ENCODE measurements at regions not wholly inside any gene's neighbourhood (a gene's known extent, or its start where the extent isn't known, plus 50 kb on each side); places are given as distances from the start of the nearest gene placed in this dataset.

DNA sequence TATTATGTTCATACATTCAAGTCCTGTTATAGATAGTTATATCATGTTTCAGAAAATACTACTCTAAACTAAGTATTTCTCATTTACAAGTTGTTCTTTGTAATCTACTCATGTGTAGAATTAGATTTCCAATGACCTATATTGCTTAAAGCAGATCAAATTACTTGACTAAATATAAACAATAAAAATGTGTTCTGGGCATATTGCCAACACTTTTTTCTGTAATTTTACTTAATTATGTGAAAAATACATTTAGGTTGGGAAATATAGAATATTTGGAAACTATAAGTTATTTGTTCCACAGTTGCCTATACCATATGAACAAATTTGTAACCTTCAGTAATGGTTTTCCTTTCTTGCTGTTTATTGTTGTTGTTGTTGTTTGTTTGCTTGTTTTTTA is 275.2 kb upstream of the PCDH9 start:
- Histone ChIP-seq H3K27ac (no peak overlapping the region), H3K4me3 (no peak overlapping the region), H3K4me1 (no peaks in the 10 kb centered on the region), H3K36me3 (no peaks in the 10 kb centered on the region), H3K27me3 (no peaks in the 10 kb centered on the region), H3K9me3 (no peaks in the 10 kb centered on the region)
- TF ChIP-seq, protein P1, sequence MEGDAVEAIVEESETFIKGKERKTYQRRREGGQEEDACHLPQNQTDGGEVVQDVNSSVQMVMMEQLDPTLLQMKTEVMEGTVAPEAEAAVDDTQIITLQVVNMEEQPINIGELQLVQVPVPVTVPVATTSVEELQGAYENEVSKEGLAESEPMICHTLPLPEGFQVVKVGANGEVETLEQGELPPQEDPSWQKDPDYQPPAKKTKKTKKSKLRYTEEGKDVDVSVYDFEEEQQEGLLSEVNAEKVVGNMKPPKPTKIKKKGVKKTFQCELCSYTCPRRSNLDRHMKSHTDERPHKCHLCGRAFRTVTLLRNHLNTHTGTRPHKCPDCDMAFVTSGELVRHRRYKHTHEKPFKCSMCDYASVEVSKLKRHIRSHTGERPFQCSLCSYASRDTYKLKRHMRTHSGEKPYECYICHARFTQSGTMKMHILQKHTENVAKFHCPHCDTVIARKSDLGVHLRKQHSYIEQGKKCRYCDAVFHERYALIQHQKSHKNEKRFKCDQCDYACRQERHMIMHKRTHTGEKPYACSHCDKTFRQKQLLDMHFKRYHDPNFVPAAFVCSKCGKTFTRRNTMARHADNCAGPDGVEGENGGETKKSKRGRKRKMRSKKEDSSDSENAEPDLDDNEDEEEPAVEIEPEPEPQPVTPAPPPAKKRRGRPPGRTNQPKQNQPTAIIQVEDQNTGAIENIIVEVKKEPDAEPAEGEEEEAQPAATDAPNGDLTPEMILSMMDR (IDR thresholded peaks at IDR 0.05), result no peak
- DNase-seq, result no peak
- intact Hi-C loops (cut with DNase I), result no loop called here
- no peak for ATAC-seq

DNA sequence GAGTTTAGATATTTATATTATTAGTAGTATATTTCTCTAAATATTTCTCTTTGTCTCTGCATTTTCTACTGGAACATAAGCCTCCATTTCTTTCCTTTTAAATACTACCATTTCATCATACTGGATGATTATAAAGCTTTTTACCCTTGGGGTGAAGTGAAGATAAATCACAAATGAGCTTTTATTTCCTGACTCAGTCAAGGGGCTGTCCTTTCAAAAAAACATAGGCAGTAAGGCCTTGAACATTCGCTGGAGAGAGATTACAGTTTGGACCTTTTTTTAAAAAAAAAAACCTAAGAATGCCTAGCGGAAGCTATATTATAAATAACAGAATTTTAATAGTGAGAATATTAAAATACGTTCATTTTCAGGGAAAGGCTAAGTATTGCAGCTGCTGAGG is 268.8 kb upstream of the PCDH9 start:
- no peak overlapping the region for H3K4me3 ChIP-seq
- DNase-seq (no peak), ATAC-seq (no peak)
- no peaks in the 10 kb centered on the region for H3K36me3 ChIP-seq
- H3K4me1 ChIP-seq, result no peaks in the 10 kb centered on the region
- intact Hi-C loops (cut with DNase I), result no loop called here
- TF ChIP-seq, protein P1 (IDR thresholded peaks at IDR 0.05), result no peak
- H3K27ac ChIP-seq, result no peak overlapping the region
- no peaks in the 10 kb centered on the region for H3K27me3 ChIP-seq
- no peaks in the 10 kb centered on the region for H3K9me3 ChIP-seq

DNA sequence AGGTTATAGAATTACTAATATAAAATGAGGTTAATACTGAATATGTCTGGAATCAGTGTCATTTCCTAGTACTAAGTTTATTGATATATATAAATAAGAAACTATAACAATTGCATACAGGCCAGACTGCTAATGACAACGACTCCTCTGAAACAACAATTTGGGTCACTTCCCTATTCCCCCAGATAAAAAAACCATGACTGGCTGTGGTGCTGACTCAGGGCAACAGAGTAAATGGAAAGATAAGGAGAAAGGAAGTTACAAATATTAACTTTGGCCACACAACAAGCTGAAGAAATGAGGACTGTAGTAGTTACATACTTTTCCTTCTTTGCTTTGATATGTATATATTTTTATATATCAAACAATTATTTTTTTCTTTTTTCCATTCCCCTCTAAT is 263.7 kb upstream of the PCDH9 start:
- H3K9me3 ChIP-seq, result no peaks in the 10 kb centered on the region
- intact Hi-C loops (cut with DNase I), result no loop called here
- ATAC-seq (no peak), DNase-seq (no peak)
- H3K27ac ChIP-seq, result no peak overlapping the region
- no peak overlapping the region for H3K4me3 ChIP-seq
- no peaks in the 10 kb centered on the region for H3K27me3 ChIP-seq
- TF ChIP-seq, protein P1 (IDR thresholded peaks at IDR 0.05), result no peak
- no peaks in the 10 kb centered on the region for H3K4me1 ChIP-seq
- no peaks in the 10 kb centered on the region for H3K36me3 ChIP-seq

DNA sequence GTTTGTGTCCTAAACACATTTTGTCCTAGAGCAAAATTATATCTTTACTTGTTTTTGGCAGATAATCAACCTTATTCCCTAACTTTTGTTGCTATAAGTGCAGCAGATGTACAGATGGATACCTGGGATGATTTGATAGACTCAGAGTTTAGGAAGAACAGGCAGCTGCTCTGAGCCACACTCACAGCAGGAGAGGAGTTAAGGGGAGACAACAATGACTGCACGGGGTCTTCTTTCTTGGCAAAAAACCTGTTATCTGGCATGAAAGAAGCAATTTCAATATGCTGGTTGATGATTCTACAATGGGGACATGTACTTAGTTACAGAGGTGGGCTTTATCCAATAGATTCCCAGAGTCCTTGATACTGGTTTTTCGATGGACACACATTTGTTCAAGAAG is 258.9 kb upstream of the PCDH9 start:
- no peaks in the 10 kb centered on the region for H3K9me3 ChIP-seq
- TF ChIP-seq, protein P1 (IDR thresholded peaks at IDR 0.05), result no peak
- H3K4me3 ChIP-seq, result no peak overlapping the region
- DNase-seq (no peak), ATAC-seq (no peak)
- intact Hi-C loops (cut with DNase I), result no loop called here
- H3K4me1 ChIP-seq, result no peaks in the 10 kb centered on the region
- no peaks in the 10 kb centered on the region for H3K36me3 ChIP-seq
- no peak overlapping the region for H3K27ac ChIP-seq
- no peaks in the 10 kb centered on the region for H3K27me3 ChIP-seq

DNA sequence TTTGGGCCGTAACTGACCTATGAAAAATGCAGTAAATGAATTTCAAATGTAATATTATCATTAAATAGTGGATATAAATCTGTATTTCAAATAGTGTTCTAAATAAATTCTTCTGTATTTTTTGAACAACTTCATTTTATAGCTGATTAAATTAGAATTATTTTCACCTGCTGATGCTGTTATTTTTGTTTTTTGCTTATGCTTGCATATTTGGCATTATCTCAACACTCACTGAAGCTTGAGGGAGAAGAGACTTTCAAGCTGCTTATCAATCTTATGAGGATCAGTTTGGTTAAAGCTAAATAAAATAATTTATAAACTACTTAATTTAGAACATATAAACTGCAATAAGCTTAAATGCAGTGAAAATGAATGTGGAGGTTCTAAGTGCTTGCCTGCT is 251.3 kb upstream of the PCDH9 start:
- no peak overlapping the region for H3K27ac ChIP-seq
- no peaks in the 10 kb centered on the region for H3K4me1 ChIP-seq
- H3K27me3 ChIP-seq, result no peaks in the 10 kb centered on the region
- intact Hi-C loops (cut with DNase I), result no loop called here
- no peaks in the 10 kb centered on the region for H3K36me3 ChIP-seq
- TF ChIP-seq, protein P1 (IDR thresholded peaks at IDR 0.05), result no peak
- ATAC-seq (no peak), DNase-seq (no peak)
- H3K4me3 ChIP-seq, result no peak overlapping the region
- H3K9me3 ChIP-seq, result no peaks in the 10 kb centered on the region

DNA sequence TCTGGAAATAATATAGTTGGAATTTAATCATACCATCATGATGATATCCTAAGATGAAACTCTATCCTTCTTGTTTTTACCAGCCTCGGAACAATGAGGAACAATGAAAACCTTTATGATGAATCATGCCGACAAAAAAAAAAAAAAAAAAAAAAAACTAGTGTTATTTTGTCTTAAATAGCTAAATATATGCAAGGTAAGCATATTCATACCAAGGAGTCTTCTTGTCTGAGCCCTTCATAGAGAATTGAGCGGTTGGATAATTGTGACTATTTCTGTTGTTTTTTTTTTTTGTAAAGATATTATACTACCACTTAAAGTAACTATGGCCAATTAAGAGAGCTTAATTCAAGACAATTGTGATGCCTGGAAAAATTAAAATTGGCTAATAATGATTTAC is 244.0 kb upstream of the PCDH9 start:
- TF ChIP-seq, protein P1 (IDR thresholded peaks at IDR 0.05), result no peak
- no peaks in the 10 kb centered on the region for H3K36me3 ChIP-seq
- no peak overlapping the region for H3K4me3 ChIP-seq
- no peaks in the 10 kb centered on the region for H3K9me3 ChIP-seq
- no peak overlapping the region for H3K27ac ChIP-seq
- DNase-seq, result no peak
- no peaks in the 10 kb centered on the region for H3K27me3 ChIP-seq
- intact Hi-C loops (cut with DNase I), result no loop called here
- no peaks in the 10 kb centered on the region for H3K4me1 ChIP-seq
- ATAC-seq, result no peak
